MCF 10A (cell line): ENCODE measurements at regions not wholly inside any gene's neighbourhood (a gene's known extent, or its start where the extent isn't known, plus 50 kb on each side); places are given as distances from the start of the nearest gene placed in this dataset.

Experiments
- BruUV-seq: library from RNA; stranded (reverse); fragments of 400-500 nt; replicated peaks from 2 replicates; lab custom pipeline; 2021; lab: Mats Ljungman, UMichigan
- CTCF ChIA-PET: fragments of 300-600 bp; sonication (Branson Sonifier 250); formaldehyde crosslinking; extraction: SDS; loops from one replicate; lab custom pipeline; 2021; ENCODE audit warnings: antibody characterized with exemption, inconsistent platforms; lab: Yijun Ruan, JAX
- POLR2A ChIA-PET: fragments of 300-600, 350-650 bp; sonication (Branson Sonifier 250); formaldehyde crosslinking; extraction: SDS; loops from one replicate; lab custom pipeline; 2020; ENCODE audit warnings: antibody characterized with exemption, inconsistent platforms; lab: Yijun Ruan, JAX
- DNase-seq: peaks from one replicate; pipeline ENCODE4 v3.0.0-alpha.2; 2018; ENCODE audit not compliant: unreplicated experiment
- H3K27ac Mint-ChIP-seq: one replicate; pipeline ENCODE4 v1.8.0; 2022; ENCODE audit warnings: mild to moderate bottlenecking, low read depth, mixed read lengths; ENCODE audit not compliant: unreplicated experiment
- H3K27me3 Mint-ChIP-seq: one replicate; pipeline ENCODE4 v1.8.0; 2022; ENCODE audit warnings: mixed read lengths; ENCODE audit not compliant: insufficient read depth, unreplicated experiment
- H3K36me3 Mint-ChIP-seq: one replicate; pipeline ENCODE4 v1.8.0; 2022; ENCODE audit warnings: mild to moderate bottlenecking, moderate library complexity, mixed read lengths; ENCODE audit not compliant: insufficient read depth, unreplicated experiment
- H3K4me1 Mint-ChIP-seq: one replicate; pipeline ENCODE4 v1.8.0; 2022; ENCODE audit warnings: mixed read lengths; ENCODE audit not compliant: insufficient read depth, unreplicated experiment
- H3K4me3 Mint-ChIP-seq: one replicate; pipeline ENCODE4 v1.8.0; 2022; ENCODE audit warnings: mild to moderate bottlenecking, moderate library complexity, mixed read lengths; ENCODE audit not compliant: unreplicated experiment
- H3K9me3 Mint-ChIP-seq: one replicate; pipeline ENCODE4 v1.8.0; 2022; ENCODE audit warnings: mixed read lengths; ENCODE audit not compliant: unreplicated experiment
- intact Hi-C: fragments of 100-400 bp; cut with micrococcal nuclease; formaldehyde crosslinking; loops from 2 replicates; pipeline ENCODE4 v1.14.1; 2022
- TF ChIP-seq, protein P1 (sequence below): fragments of 200-600 bp; IDR thresholded peaks from one replicate; pipeline ENCODE4 v1.8.0; 2022; ENCODE audit warnings: antibody characterized with exemption, mild to moderate bottlenecking; ENCODE audit not compliant: unreplicated experiment

DNA sequence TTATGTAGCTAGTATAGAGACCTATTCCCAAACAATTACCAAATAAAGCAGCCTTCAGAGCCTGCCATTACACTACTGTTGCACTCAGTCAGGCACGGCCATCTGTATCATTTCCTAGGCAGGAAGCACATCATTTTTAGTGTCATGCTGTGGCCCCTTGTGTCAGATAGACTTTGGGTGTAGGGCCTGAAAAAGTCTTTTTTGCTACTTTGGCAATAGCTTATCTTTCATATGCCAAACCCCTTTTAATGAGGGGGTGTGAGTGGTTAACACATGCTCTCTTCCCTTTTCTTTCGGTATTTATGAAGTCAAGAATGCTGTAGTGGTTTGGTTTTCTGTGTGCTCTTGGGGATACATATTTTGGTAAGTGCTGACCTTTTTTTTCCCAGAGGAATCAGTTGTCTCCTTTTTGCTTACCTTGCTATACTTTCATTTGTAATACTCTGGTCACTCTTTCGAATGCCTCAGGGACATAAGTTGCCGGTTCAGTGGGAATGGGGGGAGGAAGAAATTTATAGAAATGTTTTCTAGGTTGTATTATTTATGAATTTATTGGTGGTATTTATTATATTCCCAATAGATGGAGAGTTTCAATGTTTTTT lies 209.8 kb downstream of the CSNK1G3 start:
- POLR2A ChIA-PET = interaction anchor here (0.6 to 1.4 kb wide), 3 partner anchors 13 to 693 kb away, joined by 3 to 7 read pairs (median 3); no protein-coding TSS in a partner anchor
- no peaks in the 10 kb centered on the region for H3K4me1 Mint-ChIP-seq
- intact Hi-C loops = no loop called here
- no peak overlapping the region for H3K27ac Mint-ChIP-seq
- no TSS peak for BruUV-seq
- no peak overlapping the region for H3K4me3 Mint-ChIP-seq
- no peaks in the 10 kb centered on the region for H3K36me3 Mint-ChIP-seq
- TF ChIP-seq, protein P1, sequence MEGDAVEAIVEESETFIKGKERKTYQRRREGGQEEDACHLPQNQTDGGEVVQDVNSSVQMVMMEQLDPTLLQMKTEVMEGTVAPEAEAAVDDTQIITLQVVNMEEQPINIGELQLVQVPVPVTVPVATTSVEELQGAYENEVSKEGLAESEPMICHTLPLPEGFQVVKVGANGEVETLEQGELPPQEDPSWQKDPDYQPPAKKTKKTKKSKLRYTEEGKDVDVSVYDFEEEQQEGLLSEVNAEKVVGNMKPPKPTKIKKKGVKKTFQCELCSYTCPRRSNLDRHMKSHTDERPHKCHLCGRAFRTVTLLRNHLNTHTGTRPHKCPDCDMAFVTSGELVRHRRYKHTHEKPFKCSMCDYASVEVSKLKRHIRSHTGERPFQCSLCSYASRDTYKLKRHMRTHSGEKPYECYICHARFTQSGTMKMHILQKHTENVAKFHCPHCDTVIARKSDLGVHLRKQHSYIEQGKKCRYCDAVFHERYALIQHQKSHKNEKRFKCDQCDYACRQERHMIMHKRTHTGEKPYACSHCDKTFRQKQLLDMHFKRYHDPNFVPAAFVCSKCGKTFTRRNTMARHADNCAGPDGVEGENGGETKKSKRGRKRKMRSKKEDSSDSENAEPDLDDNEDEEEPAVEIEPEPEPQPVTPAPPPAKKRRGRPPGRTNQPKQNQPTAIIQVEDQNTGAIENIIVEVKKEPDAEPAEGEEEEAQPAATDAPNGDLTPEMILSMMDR = no peak
- H3K27me3 Mint-ChIP-seq = no peaks in the 10 kb centered on the region
- CTCF ChIA-PET = no interaction called here
- H3K9me3 Mint-ChIP-seq = no peaks in the 10 kb centered on the region
- no peak for DNase-seq

GRCh38 chr5:123720955-123721354 lies 209.0 kb downstream of the CSNK1G3 start:
- peak; percentile 33 for DNase-seq
- CTCF ChIA-PET = interaction anchor here (0.6 to 1.3 kb wide), 4 partner anchors 11 to 1396 kb away, joined by 3 to 4 read pairs (median 4); no protein-coding TSS in a partner anchor
- TF ChIP-seq, protein P1 = no peak
- Mint-ChIP-seq H3K9me3 (no peaks in the 10 kb centered on the region), H3K4me3 (no peak overlapping the region), H3K36me3 (no peaks in the 10 kb centered on the region), H3K27me3 (no peaks in the 10 kb centered on the region), H3K27ac (no peak overlapping the region), H3K4me1 (no peaks in the 10 kb centered on the region)
- BruUV-seq = no TSS peak
- POLR2A ChIA-PET = interaction anchor here (0.6 to 1.5 kb wide), 6 partner anchors 11 to 694 kb away, joined by 3 to 7 read pairs (median 4); no protein-coding TSS in a partner anchor
- intact Hi-C loops = no loop called here

DNA sequence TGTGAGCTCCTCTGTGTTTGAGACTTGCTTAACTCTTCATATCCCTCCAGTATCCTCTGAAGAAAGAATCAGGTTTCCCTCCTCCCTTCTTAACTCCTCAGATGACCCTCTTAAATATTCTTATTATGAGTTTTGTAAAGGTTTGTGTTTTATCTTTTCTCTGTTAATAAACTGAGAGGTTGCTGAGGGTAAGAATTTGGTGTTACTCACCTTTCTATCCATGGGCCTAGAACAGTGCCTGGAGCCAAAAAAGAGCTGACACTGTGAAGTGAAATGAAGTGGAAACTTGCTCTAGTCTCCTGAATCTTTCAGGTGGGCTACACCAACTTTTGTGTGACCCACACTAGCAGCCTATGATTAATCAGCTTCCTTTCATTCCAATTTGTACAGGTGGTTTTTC lies 208.4 kb downstream of the CSNK1G3 start:
- TF ChIP-seq, protein P1 = no peak
- no peaks in the 10 kb centered on the region for H3K9me3 Mint-ChIP-seq
- no peaks in the 10 kb centered on the region for H3K36me3 Mint-ChIP-seq
- ChIA-PET POLR2A (interaction anchor here (0.9 to 1.5 kb wide), 4 partner anchors 10 to 33 kb away, joined by 3 to 7 read pairs (median 4); no protein-coding TSS in a partner anchor), CTCF (interaction anchor here (0.6 to 1.3 kb wide), 4 partner anchors 10 to 1395 kb away, joined by 3 to 4 read pairs (median 4); no protein-coding TSS in a partner anchor)
- H3K27ac Mint-ChIP-seq = no peak overlapping the region
- no peak for DNase-seq
- BruUV-seq = no TSS peak
- H3K4me1 Mint-ChIP-seq = no peaks in the 10 kb centered on the region
- H3K4me3 Mint-ChIP-seq = no peak overlapping the region
- intact Hi-C loops = no loop called here
- H3K27me3 Mint-ChIP-seq = no peaks in the 10 kb centered on the region

- intact Hi-C loops = no loop called here
- Mint-ChIP-seq H3K9me3 (no peaks in the 10 kb centered on the region), H3K27ac (no peak overlapping the region), H3K27me3 (no peaks in the 10 kb centered on the region), H3K4me3 (no peak overlapping the region), H3K4me1 (no peaks in the 10 kb centered on the region), H3K36me3 (no peaks in the 10 kb centered on the region)
- no TSS peak for BruUV-seq
- ChIA-PET POLR2A (no interaction called here), CTCF (no interaction called here)
- DNase-seq = no peak
- TF ChIP-seq, protein P1 = no peak
Measured at GRCh38 chr5:123719004-123719403, 207.0 kb downstream of the CSNK1G3 start.
